VCaP (cell line): ENCODE measurements at regions not wholly inside any gene's neighbourhood (a gene's known extent, or its start where the extent isn't known, plus 50 kb on each side); places are given as distances from the start of the nearest gene placed in this dataset.

Source experiments
- H3K27ac ChIP-seq: fragments of 450-650 bp; 2 replicates; pipeline ENCODE4 v1.5.1; 2017
- CTCF ChIP-seq: fragments of 450-650 bp; conservative IDR thresholded peaks from 2 replicates; pipeline ENCODE4 v1.5.1; 2017; ENCODE audit warnings: mild to moderate bottlenecking, moderate library complexity

GRCh38 chr4:29047341-29048041, 1672.7 kb upstream of the PCDH7 start:
- H3K27ac ChIP-seq = no peak overlapping the region

GRCh38 chr4:29051381-29051965, 1668.7 kb upstream of the PCDH7 start:
- H3K27ac ChIP-seq = no peak overlapping the region
- TF ChIP-seq CTCF = no peak

More at GRCh38 chr4:29047341-29048041, 1672.7 kb upstream of the PCDH7 start:
- TF ChIP-seq CTCF = no peak

- no peak for TF ChIP-seq CTCF
- H3K27ac ChIP-seq = no peak overlapping the region
These were observed 1667.9 kb upstream of the PCDH7 start for GRCh38 chr4:29052266-29052665.

- H3K27ac ChIP-seq = no peak overlapping the region
- TF ChIP-seq CTCF = no peak
These were observed 1661.6 kb upstream of the PCDH7 start for GRCh38 chr4:29058531-29058930.

GRCh38 chr4:29066861-29067260, 1653.3 kb upstream of the PCDH7 start:
- no peak for TF ChIP-seq CTCF
- no peak overlapping the region for H3K27ac ChIP-seq

- no peak for TF ChIP-seq CTCF
These were observed 1646.6 kb upstream of the PCDH7 start for GRCh38 chr4:29073571-29073970.

GRCh38 chr4:29075366-29075765, 1644.8 kb upstream of the PCDH7 start:
- H3K27ac ChIP-seq = no peak overlapping the region
- TF ChIP-seq CTCF = no peak

More at GRCh38 chr4:29073571-29073970, 1646.6 kb upstream of the PCDH7 start:
- no peak overlapping the region for H3K27ac ChIP-seq
